ENCODE measurements at regions not wholly inside any gene's neighbourhood (a gene's known extent, or its start where the extent isn't known, plus 50 kb on each side); places are given as distances from the start of the nearest gene placed in this dataset.

GRCh38 chr11:71089571-71089970 is 162.8 kb downstream of the SHANK2 start:
- TF ChIP-seq CTCF (IDR thresholded peaks at IDR 0.05; ENCODE audit: insufficient read depth, low read length, poor library complexity, severe bottlenecking) (no peak), EZH2phosphoT487 (conservative IDR thresholded peaks at IDR 0.05; ENCODE audit: low read length) (no peak)
